SK-N-SH (cell line): ENCODE measurements at regions not wholly inside any gene's neighbourhood (a gene's known extent, or its start where the extent isn't known, plus 50 kb on each side); places are given as distances from the start of the nearest gene placed in this dataset.

Experiments
- CTCF ChIA-PET: fragments of 300-600, 350-600 bp; formaldehyde crosslinking; extraction: SDS; loops from one replicate; lab custom pipeline; 2021; lab: Yijun Ruan, JAX
- POLR2A ChIA-PET: fragments of 350-600 bp; sonication (Branson Sonifier 250); formaldehyde crosslinking; extraction: SDS; loops from one replicate; lab custom pipeline; 2020; ENCODE audit warnings: antibody characterized with exemption, inconsistent platforms; lab: Yijun Ruan, JAX
- DNase-seq: peaks from one replicate; pipeline ENCODE4 v3.0.0; 2012
- H2AFZ ChIP-seq: fragments of 200-600 bp; sonication (generic); 2 replicates; pipeline ENCODE4 v1.8.1; 2016; ENCODE audit warnings: antibody characterized with exemption, mild to moderate bottlenecking, low read depth
- H3F3A ChIP-seq: fragments of 200-600 bp; sonication (generic); replicated peaks from 2 replicates; pipeline ENCODE3; 2016; ENCODE audit warnings: antibody characterized with exemption, mild to moderate bottlenecking; ENCODE audit not compliant: insufficient read depth
- H3K27ac ChIP-seq, 2 experiments: fragments of 200-500 bp in 1 of 2; fragments of 200-600 bp in 1 of 2; sonication (Bioruptor generic) in 1 of 2; sonication (generic), shearing (Covaris generic) in 1 of 2; 2 replicates each; pipeline versions ENCODE4 v1.5.1 to v1.6.1; 2014 to 2016; ENCODE audit warnings: low read depth in 2 of 2, inconsistent platforms in 1 of 2, low read length in 1 of 2, mild to moderate bottlenecking in 1 of 2, mixed read lengths in 1 of 2
- H3K27me3 ChIP-seq: fragments of 200-600 bp; sonication (generic), shearing (Covaris generic); 2 replicates; pipeline ENCODE4 v1.6.1; 2016; ENCODE audit warnings: mixed run types; ENCODE audit not compliant: insufficient read depth
- H3K36me3 ChIP-seq, 2 experiments: fragments of 200-500 bp in 1 of 2; fragments of 200-600 bp in 1 of 2; sonication (Bioruptor generic) in 1 of 2; sonication (generic) in 1 of 2; replicated peaks in 1 of 2; 2 replicates each; pipeline versions ENCODE3 to v1.5.1; 2014 to 2016; ENCODE audit warnings: low read length in 1 of 2, mild to moderate bottlenecking in 1 of 2; ENCODE audit not compliant: insufficient read depth in 2 of 2, control insufficient read depth in 1 of 2
- H3K4me1 ChIP-seq, 2 experiments: fragments of 200-500 bp in 1 of 2; fragments of 200-600 bp in 1 of 2; sonication (Bioruptor generic) in 1 of 2; sonication (generic), shearing (Covaris generic) in 1 of 2; 2 replicates each; pipeline versions ENCODE4 v1.5.1 to v1.6.1; 2014 to 2016; ENCODE audit warnings: low read depth in 1 of 2, low read length in 1 of 2, mixed run types in 1 of 2; ENCODE audit not compliant: insufficient read depth in 2 of 2, control insufficient read depth in 1 of 2
- H3K4me2 ChIP-seq: fragments of 200-600 bp; sonication (generic), shearing (Covaris generic); 2 replicates; pipeline ENCODE4 v1.6.1; 2017; ENCODE audit warnings: mixed run types
- H3K4me3 ChIP-seq, 2 experiments: fragments of 200-500 bp in 1 of 2; fragments of 200-600 bp in 1 of 2; sonication (Bioruptor generic) in 1 of 2; sonication (generic), shearing (Covaris generic) in 1 of 2; 2 replicates each; pipeline versions ENCODE4 v1.5.1 to v1.8.1; 2014 to 2016; ENCODE audit warnings: low read depth in 2 of 2, inconsistent platforms in 1 of 2, low read length in 1 of 2, mild to moderate bottlenecking in 1 of 2, mixed read lengths in 1 of 2, moderate library complexity in 1 of 2
- H3K79me2 ChIP-seq: fragments of 200-600 bp; sonication (generic); 2 replicates; pipeline ENCODE4 v1.8.1; 2017; ENCODE audit warnings: mild to moderate bottlenecking; ENCODE audit not compliant: insufficient read depth
- H3K9ac ChIP-seq: fragments of 200-600 bp; sonication (generic); 2 replicates; pipeline ENCODE4 v1.6.1; 2017; ENCODE audit warnings: mixed run types
- H3K9me2 ChIP-seq: fragments of 200-600 bp; sonication (generic); 2 replicates; pipeline ENCODE4 v1.6.1; 2017; ENCODE audit warnings: mixed run types
- H3K9me3 ChIP-seq: fragments of 200-600 bp; sonication (generic); 2 replicates; pipeline ENCODE4 v1.6.1; 2017; ENCODE audit warnings: mixed run types, mild to moderate bottlenecking, moderate library complexity
- H4K20me1 ChIP-seq: fragments of 200-600 bp; sonication (generic); 2 replicates; pipeline ENCODE4 v1.6.1; 2017; ENCODE audit warnings: mild to moderate bottlenecking, mixed run types; ENCODE audit not compliant: insufficient read depth
- CHD2 ChIP-seq: fragments of 150-350 bp; IDR thresholded peaks from 2 replicates; pipeline ENCODE4 v1.6.1; 2018; ENCODE audit warnings: low read length; ENCODE audit not compliant: partially characterized antibody
- EP300 ChIP-seq, 2 experiments: IDR thresholded peaks; 2 replicates each; pipeline versions ENCODE4 v1.4.0 to v1.6.1; 2012; ENCODE audit warnings: borderline replicate concordance in 1 of 2, low read depth in 1 of 2, low read length in 1 of 2
- FOXM1 ChIP-seq: IDR thresholded peaks from 2 replicates; pipeline ENCODE4 v1.4.0; 2012; ENCODE audit warnings: low read depth, mild to moderate bottlenecking
- GABPA ChIP-seq: IDR thresholded peaks from 2 replicates; pipeline ENCODE4 v1.4.0; 2012; ENCODE audit warnings: low read depth, mild to moderate bottlenecking
- JUND ChIP-seq: IDR thresholded peaks from 2 replicates; pipeline ENCODE4 v1.4.0; 2012
- NFIC ChIP-seq: IDR thresholded peaks from 2 replicates; pipeline ENCODE4 v1.4.0; 2012; ENCODE audit warnings: borderline replicate concordance
- POLR2AphosphoS5 ChIP-seq: IDR thresholded peaks from 2 replicates; pipeline ENCODE4 v1.6.1; 2012; ENCODE audit warnings: low read depth, low read length
- SIN3A ChIP-seq: IDR thresholded peaks from 2 replicates; pipeline ENCODE4 v1.6.1; 2012; ENCODE audit warnings: low read depth, mild to moderate bottlenecking, low read length, moderate library complexity, borderline replicate concordance
- SMC3 ChIP-seq: IDR thresholded peaks from 2 replicates; pipeline ENCODE4 v1.6.1; 2012; ENCODE audit warnings: low read depth, low read length, improper control_type of control experiment
- TAF1 ChIP-seq: IDR thresholded peaks from 2 replicates; pipeline ENCODE4 v1.6.1; 2012; ENCODE audit warnings: low read depth, mild to moderate bottlenecking, low read length, moderate library complexity, borderline replicate concordance
- WGBS: methylation state at CpG from one replicate; pipeline ENCODE4 v1.1.6; 2017; ENCODE audit warnings: low lambda C conversion rate; 5-methylcytosine and 5-hydroxymethylcytosine counted together
- TF ChIP-seq, protein P1 (sequence below): IDR thresholded peaks from 2 replicates; pipeline ENCODE4 v1.6.1; 2012; ENCODE audit warnings: mild to moderate bottlenecking, low read depth, low read length, moderate library complexity
- TF ChIP-seq, protein P2 (sequence below): fragments of 150-350 bp; IDR thresholded peaks from 2 replicates; pipeline ENCODE4 v1.6.1; 2017; ENCODE audit warnings: antibody characterized with exemption, low read length, low read depth, borderline replicate concordance
- TF ChIP-seq, protein P3 (sequence below): fragments of 150-350 bp; IDR thresholded peaks from 2 replicates; pipeline ENCODE4 v1.6.1; 2016; ENCODE audit warnings: mild to moderate bottlenecking, low read depth, low read length
- TF ChIP-seq, protein P4 (sequence below): fragments of 200-600 bp; sonication (generic); IDR thresholded peaks from 2 replicates; pipeline ENCODE4 v1.6.1; 2017; ENCODE audit warnings: antibody characterized with exemption, mild to moderate bottlenecking, moderate library complexity
- TF ChIP-seq, protein P5 (sequence below): IDR thresholded peaks from 2 replicates; pipeline ENCODE4 v1.4.0; 2012; ENCODE audit warnings: low read depth

DNA sequence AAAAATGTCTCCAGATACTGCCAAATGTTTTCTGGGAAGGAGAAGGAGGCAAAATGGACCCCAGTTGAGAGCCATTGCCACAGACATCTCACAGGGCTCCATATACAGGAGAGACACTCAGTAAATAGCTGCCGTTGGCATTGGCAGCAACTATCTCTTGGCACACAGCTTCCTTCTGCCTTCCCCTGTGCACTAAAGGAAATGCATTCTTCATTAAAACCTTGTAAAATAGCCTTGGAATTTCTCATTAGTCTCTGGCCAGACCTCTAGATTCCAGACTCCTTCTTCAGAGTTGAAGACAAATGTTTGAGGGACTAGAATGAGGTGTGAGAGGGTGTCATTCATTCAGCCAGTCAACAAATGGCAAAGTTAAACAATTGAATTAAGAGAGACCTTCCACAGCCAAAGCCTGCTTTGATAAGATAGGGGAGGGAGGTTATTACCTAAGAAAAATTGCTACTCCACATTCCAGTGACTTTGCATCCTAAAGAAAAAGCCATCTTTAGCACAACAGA, 223.9 kb upstream of the HS3ST3A1 start (continued):
- TF ChIP-seq EP300 (IDR thresholded peaks at IDR 0.05; ENCODE audit: borderline replicate concordance in 1 of 2, low read depth in 1 of 2, low read length in 1 of 2), result no peak
- TF ChIP-seq GABPA, result no peak
- TF ChIP-seq TAF1, result no peak

DNA sequence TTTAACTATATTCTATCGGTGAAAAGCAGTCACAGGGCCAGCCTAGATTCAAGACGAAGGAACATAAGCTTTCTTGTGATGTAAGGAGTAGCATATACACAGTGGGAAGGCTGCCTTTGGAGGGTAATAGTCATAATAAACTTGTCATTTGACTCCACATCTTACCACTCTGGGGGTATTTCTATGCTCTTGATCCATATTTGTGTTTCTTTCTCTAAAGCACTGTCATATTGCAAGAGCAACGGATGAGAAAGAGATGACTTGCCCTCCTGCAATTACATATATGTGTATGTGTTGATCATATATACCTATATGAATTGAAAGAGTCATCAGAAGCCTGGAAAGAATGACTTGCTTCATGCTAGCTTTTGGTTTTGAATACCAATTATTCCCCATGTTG, 225.4 kb upstream of the HS3ST3A1 start:
- Histone ChIP-seq H3K27ac (no peak overlapping the region), H3K27me3 (no peaks in the 10 kb centered on the region), H3K9me2 (no peaks in the 10 kb centered on the region), H2AFZ (no peak overlapping the region), H3K4me1 (no peaks in the 10 kb centered on the region; a peak in 1 of 4 replicates), H3K4me3 (no peak overlapping the region), H3K9ac (no peak overlapping the region), H3K79me2 (no peaks in the 10 kb centered on the region)
- DNase-seq, result no peak
- TF ChIP-seq CHD2 (no peak), POLR2AphosphoS5 (no peak), FOXM1 (no peak), JUND (no peak), SIN3A (no peak), NFIC (no peak), SMC3 (no peak)
- TF ChIP-seq, protein P1, sequence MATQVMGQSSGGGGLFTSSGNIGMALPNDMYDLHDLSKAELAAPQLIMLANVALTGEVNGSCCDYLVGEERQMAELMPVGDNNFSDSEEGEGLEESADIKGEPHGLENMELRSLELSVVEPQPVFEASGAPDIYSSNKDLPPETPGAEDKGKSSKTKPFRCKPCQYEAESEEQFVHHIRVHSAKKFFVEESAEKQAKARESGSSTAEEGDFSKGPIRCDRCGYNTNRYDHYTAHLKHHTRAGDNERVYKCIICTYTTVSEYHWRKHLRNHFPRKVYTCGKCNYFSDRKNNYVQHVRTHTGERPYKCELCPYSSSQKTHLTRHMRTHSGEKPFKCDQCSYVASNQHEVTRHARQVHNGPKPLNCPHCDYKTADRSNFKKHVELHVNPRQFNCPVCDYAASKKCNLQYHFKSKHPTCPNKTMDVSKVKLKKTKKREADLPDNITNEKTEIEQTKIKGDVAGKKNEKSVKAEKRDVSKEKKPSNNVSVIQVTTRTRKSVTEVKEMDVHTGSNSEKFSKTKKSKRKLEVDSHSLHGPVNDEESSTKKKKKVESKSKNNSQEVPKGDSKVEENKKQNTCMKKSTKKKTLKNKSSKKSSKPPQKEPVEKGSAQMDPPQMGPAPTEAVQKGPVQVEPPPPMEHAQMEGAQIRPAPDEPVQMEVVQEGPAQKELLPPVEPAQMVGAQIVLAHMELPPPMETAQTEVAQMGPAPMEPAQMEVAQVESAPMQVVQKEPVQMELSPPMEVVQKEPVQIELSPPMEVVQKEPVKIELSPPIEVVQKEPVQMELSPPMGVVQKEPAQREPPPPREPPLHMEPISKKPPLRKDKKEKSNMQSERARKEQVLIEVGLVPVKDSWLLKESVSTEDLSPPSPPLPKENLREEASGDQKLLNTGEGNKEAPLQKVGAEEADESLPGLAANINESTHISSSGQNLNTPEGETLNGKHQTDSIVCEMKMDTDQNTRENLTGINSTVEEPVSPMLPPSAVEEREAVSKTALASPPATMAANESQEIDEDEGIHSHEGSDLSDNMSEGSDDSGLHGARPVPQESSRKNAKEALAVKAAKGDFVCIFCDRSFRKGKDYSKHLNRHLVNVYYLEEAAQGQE, result no peak
- TF ChIP-seq, protein P2, sequence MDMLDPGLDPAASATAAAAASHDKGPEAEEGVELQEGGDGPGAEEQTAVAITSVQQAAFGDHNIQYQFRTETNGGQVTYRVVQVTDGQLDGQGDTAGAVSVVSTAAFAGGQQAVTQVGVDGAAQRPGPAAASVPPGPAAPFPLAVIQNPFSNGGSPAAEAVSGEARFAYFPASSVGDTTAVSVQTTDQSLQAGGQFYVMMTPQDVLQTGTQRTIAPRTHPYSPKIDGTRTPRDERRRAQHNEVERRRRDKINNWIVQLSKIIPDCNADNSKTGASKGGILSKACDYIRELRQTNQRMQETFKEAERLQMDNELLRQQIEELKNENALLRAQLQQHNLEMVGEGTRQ, result no peak
- TF ChIP-seq, protein P3, sequence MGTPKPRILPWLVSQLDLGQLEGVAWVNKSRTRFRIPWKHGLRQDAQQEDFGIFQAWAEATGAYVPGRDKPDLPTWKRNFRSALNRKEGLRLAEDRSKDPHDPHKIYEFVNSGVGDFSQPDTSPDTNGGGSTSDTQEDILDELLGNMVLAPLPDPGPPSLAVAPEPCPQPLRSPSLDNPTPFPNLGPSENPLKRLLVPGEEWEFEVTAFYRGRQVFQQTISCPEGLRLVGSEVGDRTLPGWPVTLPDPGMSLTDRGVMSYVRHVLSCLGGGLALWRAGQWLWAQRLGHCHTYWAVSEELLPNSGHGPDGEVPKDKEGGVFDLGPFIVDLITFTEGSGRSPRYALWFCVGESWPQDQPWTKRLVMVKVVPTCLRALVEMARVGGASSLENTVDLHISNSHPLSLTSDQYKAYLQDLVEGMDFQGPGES, result no peak
- TF ChIP-seq, protein P4, sequence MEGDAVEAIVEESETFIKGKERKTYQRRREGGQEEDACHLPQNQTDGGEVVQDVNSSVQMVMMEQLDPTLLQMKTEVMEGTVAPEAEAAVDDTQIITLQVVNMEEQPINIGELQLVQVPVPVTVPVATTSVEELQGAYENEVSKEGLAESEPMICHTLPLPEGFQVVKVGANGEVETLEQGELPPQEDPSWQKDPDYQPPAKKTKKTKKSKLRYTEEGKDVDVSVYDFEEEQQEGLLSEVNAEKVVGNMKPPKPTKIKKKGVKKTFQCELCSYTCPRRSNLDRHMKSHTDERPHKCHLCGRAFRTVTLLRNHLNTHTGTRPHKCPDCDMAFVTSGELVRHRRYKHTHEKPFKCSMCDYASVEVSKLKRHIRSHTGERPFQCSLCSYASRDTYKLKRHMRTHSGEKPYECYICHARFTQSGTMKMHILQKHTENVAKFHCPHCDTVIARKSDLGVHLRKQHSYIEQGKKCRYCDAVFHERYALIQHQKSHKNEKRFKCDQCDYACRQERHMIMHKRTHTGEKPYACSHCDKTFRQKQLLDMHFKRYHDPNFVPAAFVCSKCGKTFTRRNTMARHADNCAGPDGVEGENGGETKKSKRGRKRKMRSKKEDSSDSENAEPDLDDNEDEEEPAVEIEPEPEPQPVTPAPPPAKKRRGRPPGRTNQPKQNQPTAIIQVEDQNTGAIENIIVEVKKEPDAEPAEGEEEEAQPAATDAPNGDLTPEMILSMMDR, result no peak
- TF ChIP-seq, protein P5, sequence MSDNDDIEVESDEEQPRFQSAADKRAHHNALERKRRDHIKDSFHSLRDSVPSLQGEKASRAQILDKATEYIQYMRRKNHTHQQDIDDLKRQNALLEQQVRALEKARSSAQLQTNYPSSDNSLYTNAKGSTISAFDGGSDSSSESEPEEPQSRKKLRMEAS, result no peak
- TF ChIP-seq, all 33 proteins: peak for 0
- Histone ChIP-seq H3K9me3 (no peaks in the 10 kb centered on the region), H3F3A (no peaks in the 10 kb centered on the region), H3K4me2 (no peak overlapping the region), H4K20me1 (no peaks in the 10 kb centered on the region), H3K36me3 (no peaks in the 10 kb centered on the region)
- CTCF ChIA-PET, result no interaction called here
- POLR2A ChIA-PET, result no interaction called here
- WGBS, result 19% methylated on average over 3 of the region's 3 CpGs
